Activated naive CD4-positive, alpha-beta T cell treated with anti-CD3 and anti-CD28 coated beads, Interleukin-2, amount 50 U/mL, for 72 hours (primary cell): ENCODE measurements at regions not wholly inside any gene's neighbourhood (a gene's known extent, or its start where the extent isn't known, plus 50 kb on each side); places are given as distances from the start of the nearest gene placed in this dataset.
A peak's percentile ranks its signal among the peaks of the same experiment; 100 is the strongest.

Experiments used
- ATAC-seq, 2 donors: fragments of 150-1000 bp; cut with Tn5 transposase; 2 replicates each; pipeline ENCODE4 v1.10.0; 2021; ENCODE audit warnings: mild to moderate bottlenecking in 2 of 2, moderate library complexity in 2 of 2
- DNase-seq, 2 donors: peaks; one replicate each; pipeline ENCODE4 v3.0.0; 2021 to 2022; ENCODE audit warnings: low spot score in 2 of 2
- H3K27ac Mint-ChIP-seq, 2 donors: one replicate each; pipeline ENCODE4 v1.8.0; 2022; ENCODE audit warnings: mild to moderate bottlenecking in 2 of 2, mixed read lengths in 2 of 2
- H3K36me3 Mint-ChIP-seq, 2 donors: one replicate each; pipeline ENCODE4 v1.8.0; 2022; ENCODE audit warnings: mixed read lengths in 2 of 2
- H3K9me3 Mint-ChIP-seq, 2 donors: one replicate each; pipeline ENCODE4 v1.8.0; 2022; ENCODE audit warnings: mixed read lengths in 2 of 2

GRCh38 chr10:4016214-4016740 is 231.3 kb upstream of the KLF6 start:
- Mint-ChIP-seq H3K9me3 (peaks cover 0 to 2% of the 10 kb centered on the region in 2 donors), H3K36me3 (no peaks in the 10 kb centered on the region), H3K27ac (no peak overlapping the region)
- DNase-seq (no peak), ATAC-seq (no peak)

GRCh38 chr10:4013651-4014121 is 228.7 kb upstream of the KLF6 start:
- DNase-seq = peak; percentile 28 to 60
- Mint-ChIP-seq H3K36me3 (no peaks in the 10 kb centered on the region), H3K9me3 (no peaks in the 10 kb centered on the region), H3K27ac (peak overlapping the region in 1 of 2 donors; percentile 41)
- peak; percentile 75 to 91 for ATAC-seq

GRCh38 chr10:4012848-4013247 is 227.8 kb upstream of the KLF6 start:
- no peaks in the 10 kb centered on the region for H3K9me3 Mint-ChIP-seq
- DNase-seq = no peak
- no peak overlapping the region for H3K27ac Mint-ChIP-seq
- ATAC-seq = no peak
- H3K36me3 Mint-ChIP-seq = no peaks in the 10 kb centered on the region

GRCh38 chr10:4011136-4011812 is 226.3 kb upstream of the KLF6 start:
- DNase-seq = no peak
- no peak for ATAC-seq
- peak overlapping the region in 1 of 2 donors; percentile 60 for H3K27ac Mint-ChIP-seq

GRCh38 chr10:4008676-4009382 is 223.8 kb upstream of the KLF6 start:
- ATAC-seq (no peak), DNase-seq (no peak)
- no peak overlapping the region for H3K27ac Mint-ChIP-seq
- no peaks in the 10 kb centered on the region for H3K36me3 Mint-ChIP-seq
- H3K9me3 Mint-ChIP-seq = no peaks in the 10 kb centered on the region

More at GRCh38 chr10:4011136-4011812, 226.3 kb upstream of the KLF6 start:
- Mint-ChIP-seq H3K36me3 (no peaks in the 10 kb centered on the region), H3K9me3 (no peaks in the 10 kb centered on the region)

- Mint-ChIP-seq H3K36me3 (no peaks in the 10 kb centered on the region), H3K27ac (no peak overlapping the region), H3K9me3 (no peaks in the 10 kb centered on the region)
- ATAC-seq = no peak
- no peak for DNase-seq
Observed at GRCh38 chr10:4007771-4008170, 222.8 kb upstream of the KLF6 start.

GRCh38 chr10:4006858-4007257 is 221.8 kb upstream of the KLF6 start:
- no peak for DNase-seq
- Mint-ChIP-seq H3K27ac (no peak overlapping the region), H3K36me3 (peaks cover 0 to 3% of the 10 kb centered on the region in 2 donors), H3K9me3 (no peaks in the 10 kb centered on the region)
- no peak for ATAC-seq

GRCh38 chr10:4006051-4006450 is 221.0 kb upstream of the KLF6 start:
- ATAC-seq (no peak), DNase-seq (no peak)
- no peak overlapping the region for H3K27ac Mint-ChIP-seq
- H3K36me3 Mint-ChIP-seq = peaks cover 4 to 11% of the 10 kb centered on the region in 2 donors
- H3K9me3 Mint-ChIP-seq = peaks cover 4% of the 10 kb centered on the region in 2 donors

- DNase-seq = no peak
- peaks cover 10 to 11% of the 10 kb centered on the region in 2 donors for H3K9me3 Mint-ChIP-seq
- no peak overlapping the region for H3K27ac Mint-ChIP-seq
- ATAC-seq = no peak
- peaks cover 12 to 20% of the 10 kb centered on the region in 2 donors for H3K36me3 Mint-ChIP-seq
Observed at GRCh38 chr10:4004990-4005389, 220.0 kb upstream of the KLF6 start.

- Mint-ChIP-seq H3K27ac (no peak overlapping the region), H3K9me3 (peaks cover 12 to 13% of the 10 kb centered on the region in 2 donors)
- no peak for ATAC-seq
Observed at GRCh38 chr10:4004144-4004543, 219.1 kb upstream of the KLF6 start.

GRCh38 chr10:4003348-4003973 is 218.5 kb upstream of the KLF6 start:
- no peak overlapping the region for H3K27ac Mint-ChIP-seq
- H3K36me3 Mint-ChIP-seq = peaks cover 13 to 23% of the 10 kb centered on the region in 2 donors
- no peak for ATAC-seq
- peaks cover 12 to 18% of the 10 kb centered on the region in 2 donors for H3K9me3 Mint-ChIP-seq
- no peak for DNase-seq

More at GRCh38 chr10:4004144-4004543, 219.1 kb upstream of the KLF6 start:
- no peak for DNase-seq
- H3K36me3 Mint-ChIP-seq = peaks cover 13 to 23% of the 10 kb centered on the region in 2 donors

- peaks cover 13 to 23% of the 10 kb centered on the region in 2 donors for H3K36me3 Mint-ChIP-seq
- ATAC-seq = no peak
Observed at GRCh38 chr10:4001811-4002210, 216.8 kb upstream of the KLF6 start.

GRCh38 chr10:3999642-4000041 is 214.6 kb upstream of the KLF6 start:
- DNase-seq (no peak), ATAC-seq (no peak)
- peaks cover 12 to 22% of the 10 kb centered on the region in 2 donors for H3K9me3 Mint-ChIP-seq
- peaks cover 13 to 23% of the 10 kb centered on the region in 2 donors for H3K36me3 Mint-ChIP-seq
- no peak overlapping the region for H3K27ac Mint-ChIP-seq

More at GRCh38 chr10:4001811-4002210, 216.8 kb upstream of the KLF6 start:
- no peak for DNase-seq
- Mint-ChIP-seq H3K9me3 (peaks cover 12 to 18% of the 10 kb centered on the region in 2 donors), H3K27ac (no peak overlapping the region)

- Mint-ChIP-seq H3K27ac (no peak overlapping the region), H3K36me3 (peaks cover 13 to 18% of the 10 kb centered on the region in 2 donors), H3K9me3 (peaks cover 12 to 27% of the 10 kb centered on the region in 2 donors)
- ATAC-seq (peak in 1 of 2 donors; percentile 78), DNase-seq (no peak)
Observed at GRCh38 chr10:3996697-3997096, 211.7 kb upstream of the KLF6 start.

GRCh38 chr10:3995302-3996210 is 210.5 kb upstream of the KLF6 start:
- DNase-seq (no peak), ATAC-seq (no peak)
- Mint-ChIP-seq H3K9me3 (peaks cover 7 to 21% of the 10 kb centered on the region in 2 donors), H3K36me3 (peaks cover 7 to 8% of the 10 kb centered on the region in 2 donors), H3K27ac (peak overlapping the region in 1 of 2 donors; percentile 28)
